Esophagus muscularis mucosa (tissue), 4 donors: ENCODE measurements at regions not wholly inside any gene's neighbourhood (a gene's known extent, or its start where the extent isn't known, plus 50 kb on each side); places are given as distances from the start of the nearest gene placed in this dataset.
"Not testable (repeated sequence)": the region's sequence is repeated elsewhere in the genome, so short reads cannot be mapped to it uniquely, and the experiment has no call there.

ENCODE experiments used
- DNase-seq: peaks from one replicate; pipeline ENCODE4 v3.0.0-alpha.2; 2017; ENCODE audit errors: extremely low spot score
- H3K27ac ChIP-seq, 4 donors: fragments of 200-600 bp; sonication (generic); replicated peaks in 1 of 4; 1 replicate in 3 of 4; 2 replicates in 1 of 4; pipeline ENCODE4 v1.5.1; 2016 to 2019; ENCODE audit warnings: mild to moderate bottlenecking in 1 of 4
- H3K27me3 ChIP-seq, 4 donors: fragments of 200-600 bp; sonication (generic); one replicate each; pipeline versions ENCODE4 v1.5.1 to v1.6.0; 2016 to 2019
- H3K36me3 ChIP-seq, 4 donors: fragments of 200-600 bp; sonication (generic); one replicate each; pipeline ENCODE4 v1.5.1; 2016 to 2019
- H3K4me1 ChIP-seq, 4 donors: fragments of 200-600 bp; sonication (generic); one replicate each; pipeline ENCODE4 v1.5.1; 2016 to 2019
- H3K4me3 ChIP-seq, 4 donors: fragments of 200-600 bp; sonication (generic); 1 replicate in 2 of 4; 2 replicates in 2 of 4; pipeline ENCODE4 v1.5.1; 2016 to 2019; ENCODE audit warnings: mild to moderate bottlenecking in 4 of 4, moderate library complexity in 1 of 4
- H3K9me3 ChIP-seq, 4 donors: fragments of 200-600 bp; sonication (generic); 1 replicate in 3 of 4; 2 replicates in 1 of 4; pipeline ENCODE4 v1.5.1; 2016 to 2019
- CTCF ChIP-seq, 3 experiments: fragments of 200-600 bp in 2 of 3; fragments of 450-650 bp in 1 of 3; sonication (generic) in 2 of 3; IDR thresholded peaks; one replicate each; pipeline ENCODE4 v1.5.1; 2017 to 2019; ENCODE audit warnings: antibody characterized with exemption in 3 of 3, mild to moderate bottlenecking in 2 of 3, moderate library complexity in 1 of 3
- EP300 ChIP-seq: sonication (generic); formaldehyde crosslinking; IDR thresholded peaks from one replicate; pipeline ENCODE4 v1.6.1; 2017; ENCODE audit warnings: antibody characterized with exemption
- POLR2A ChIP-seq: fragments of 450-650 bp; IDR thresholded peaks from one replicate; pipeline ENCODE4 v1.6.1; 2017; ENCODE audit warnings: antibody characterized with exemption, moderate library complexity, mild to moderate bottlenecking, low read depth
- POLR2AphosphoS5 ChIP-seq, 2 donors: sonication (generic); formaldehyde crosslinking; IDR thresholded peaks; one replicate each; pipeline ENCODE4 v1.6.1; 2017; ENCODE audit warnings: antibody characterized with exemption in 2 of 2
- WGBS: methylation state at CpG from one replicate; pipeline ENCODE4 v1.1.5; 2018; 5-methylcytosine and 5-hydroxymethylcytosine counted together
- intact Hi-C: fragments of 100-400 bp; cut with DNase I; formaldehyde crosslinking; loops from one replicate; pipeline ENCODE4 v1.15.1; 2023

GRCh38 chr5:118302786-118303185, 685.6 kb downstream of the DTWD2 start:
- H3K27me3 ChIP-seq: no peaks in the 10 kb centered on the region
- no peak overlapping the region for H3K4me3 ChIP-seq
- intact Hi-C loops: no loop called here
- H3K4me1 ChIP-seq: no peaks in the 10 kb centered on the region
- 85% methylated on average over 1 of the region's 1 CpG for WGBS
- DNase-seq: no peak
- H3K36me3 ChIP-seq: no peaks in the 10 kb centered on the region
- TF ChIP-seq POLR2A (no peak), CTCF (IDR thresholded peaks at IDR 0.05) (no peak), EP300 (no peak), POLR2AphosphoS5 (IDR thresholded peaks at IDR 0.05) (no peak)
- H3K9me3 ChIP-seq: no peaks in the 10 kb centered on the region
- H3K27ac ChIP-seq: no peak overlapping the region

- Histone ChIP-seq H3K4me1 (no peaks in the 10 kb centered on the region), H3K27ac (no peak overlapping the region), H3K36me3 (no peaks in the 10 kb centered on the region), H3K9me3 (no peaks in the 10 kb centered on the region), H3K4me3 (no peak overlapping the region), H3K27me3 (no peaks in the 10 kb centered on the region)
- TF ChIP-seq CTCF (IDR thresholded peaks at IDR 0.05) (no peak), EP300 (no peak), POLR2A (no peak), POLR2AphosphoS5 (IDR thresholded peaks at IDR 0.05) (no peak)
- DNase-seq: no peak
- intact Hi-C loops: no loop called here
- WGBS: 96% methylated on average over 3 of the region's 3 CpGs
Measured at GRCh38 chr5:118301696-118302095, 686.7 kb downstream of the DTWD2 start.

- Histone ChIP-seq H3K4me1 (no peaks in the 10 kb centered on the region), H3K27me3 (no peaks in the 10 kb centered on the region), H3K4me3 (no peak overlapping the region), H3K9me3 (no peaks in the 10 kb centered on the region), H3K36me3 (no peaks in the 10 kb centered on the region), H3K27ac (no peak overlapping the region)
- no peak for DNase-seq
- WGBS: 57% methylated on average over 5 of the region's 5 CpGs
- intact Hi-C loops: no loop called here
- TF ChIP-seq EP300: no peak
Measured at GRCh38 chr5:118295045-118295444, 693.3 kb downstream of the DTWD2 start.

GRCh38 chr5:118293378-118293777, 695.0 kb downstream of the DTWD2 start:
- Histone ChIP-seq H3K36me3 (no peaks in the 10 kb centered on the region), H3K27ac (no peak overlapping the region), H3K4me3 (no peak overlapping the region), H3K4me1 (no peaks in the 10 kb centered on the region), H3K9me3 (no peaks in the 10 kb centered on the region), H3K27me3 (no peaks in the 10 kb centered on the region)
- intact Hi-C loops: no loop called here
- DNase-seq: no peak
- TF ChIP-seq CTCF (IDR thresholded peaks at IDR 0.05) (no peak), POLR2A (no peak), EP300 (no peak), POLR2AphosphoS5 (IDR thresholded peaks at IDR 0.05) (no peak)
- WGBS: 84% methylated on average over 2 of the region's 2 CpGs

- Histone ChIP-seq H3K4me1 (no peaks in the 10 kb centered on the region), H3K36me3 (no peaks in the 10 kb centered on the region), H3K9me3 (no peaks in the 10 kb centered on the region), H3K27ac (no peak overlapping the region), H3K27me3 (no peaks in the 10 kb centered on the region), H3K4me3 (no peak overlapping the region)
- 100% methylated on average over 1 of the region's 1 CpG for WGBS
- intact Hi-C loops: no loop called here
- no peak for DNase-seq
- TF ChIP-seq EP300 (no peak), CTCF (IDR thresholded peaks at IDR 0.05) (no peak), POLR2A (no peak), POLR2AphosphoS5 (IDR thresholded peaks at IDR 0.05) (no peak)
Measured at GRCh38 chr5:118290204-118290603, 698.1 kb downstream of the DTWD2 start.

- H3K36me3 ChIP-seq, DNase-seq, H3K27ac ChIP-seq, H3K27me3 ChIP-seq, H3K4me1 ChIP-seq, H3K4me3 ChIP-seq, H3K9me3 ChIP-seq, intact Hi-C loops: not testable (repeated sequence)
- WGBS: 98% methylated on average over 4 of the region's 4 CpGs
Measured at GRCh38 chr5:118284230-118284629, 704.1 kb downstream of the DTWD2 start.

- H3K9me3 ChIP-seq, H3K27me3 ChIP-seq, H3K4me3 ChIP-seq, DNase-seq, H3K27ac ChIP-seq, H3K4me1 ChIP-seq, H3K36me3 ChIP-seq, intact Hi-C loops: not testable (repeated sequence)
- whole genome bisulfite sequencing: 96% methylated on average over 19 of the region's 42 CpGs
Measured at GRCh38 chr5:118282480-118283038, 705.8 kb downstream of the DTWD2 start.
